GM12872 (cell line): ENCODE measurements at regions not wholly inside any gene's neighbourhood (a gene's known extent, or its start where the extent isn't known, plus 50 kb on each side); places are given as distances from the start of the nearest gene placed in this dataset.

Experiments
- CTCF ChIP-seq: IDR thresholded peaks from 3 replicates; pipeline ENCODE4 v1.5.1; 2011; ENCODE audit warnings: low read depth, mild to moderate bottlenecking, low read length, moderate library complexity; ENCODE audit not compliant: insufficient read depth

GRCh38 chr1:230502996-230503395 is 76.9 kb upstream of the PGBD5 start:
- TF ChIP-seq CTCF: no peak

- TF ChIP-seq CTCF: no peak
Observed at GRCh38 chr1:230502306-230502705, 76.2 kb upstream of the PGBD5 start.

GRCh38 chr1:230501849-230502248 is 75.7 kb upstream of the PGBD5 start:
- TF ChIP-seq CTCF: no peak

GRCh38 chr1:230501242-230501641 is 75.1 kb upstream of the PGBD5 start:
- TF ChIP-seq CTCF: no peak

- no peak for TF ChIP-seq CTCF
Observed at GRCh38 chr1:230500063-230500462, 73.9 kb upstream of the PGBD5 start.

- TF ChIP-seq CTCF: no peak
Observed at GRCh38 chr1:230499496-230499895, 73.4 kb upstream of the PGBD5 start.

GRCh38 chr1:230498704-230499103 is 72.6 kb upstream of the PGBD5 start:
- no peak for TF ChIP-seq CTCF

GRCh38 chr1:230496451-230496850 is 70.3 kb upstream of the PGBD5 start:
- no peak for TF ChIP-seq CTCF
